ENCODE measurements at regions not wholly inside any gene's neighbourhood (a gene's known extent, or its start where the extent isn't known, plus 50 kb on each side); places are given as distances from the start of the nearest gene placed in this dataset.

- no peak for DNase-seq (ENCODE audit: low read depth in 1 of 2, low spot score in 1 of 2)
- TF ChIP-seq JUND (IDR thresholded peaks at IDR 0.05; ENCODE audit: low read depth), result no peak
- in situ Hi-C loops (cut with HindIII; ENCODE audit: low pct_unique_long_range_greater_than_20kb, low sequenced_read_pairs), result no loop called here
These were observed 223.9 kb upstream of the NR2F2 start for GRCh38 chr15:96106628-96107027.

- no peak for TF ChIP-seq JUND (IDR thresholded peaks at IDR 0.05; ENCODE audit: low read depth)
- in situ Hi-C loops (cut with HindIII; ENCODE audit: low pct_unique_long_range_greater_than_20kb, low sequenced_read_pairs), result no loop called here
- no peak for DNase-seq (ENCODE audit: low read depth in 1 of 2, low spot score in 1 of 2)
These were observed 222.6 kb upstream of the NR2F2 start for GRCh38 chr15:96107916-96108315.

- TF ChIP-seq JUND (IDR thresholded peaks at IDR 0.05; ENCODE audit: low read depth), result no peak
- in situ Hi-C loops (cut with HindIII; ENCODE audit: low pct_unique_long_range_greater_than_20kb, low sequenced_read_pairs), result no loop called here
- no peak for DNase-seq (ENCODE audit: low read depth in 1 of 2, low spot score in 1 of 2)
These were observed 222.1 kb upstream of the NR2F2 start for GRCh38 chr15:96108405-96108804.

GRCh38 chr15:96109820-96110219, 220.7 kb upstream of the NR2F2 start:
- no peak for DNase-seq (ENCODE audit: low read depth in 1 of 2, low spot score in 1 of 2)
- in situ Hi-C loops (cut with HindIII; ENCODE audit: low pct_unique_long_range_greater_than_20kb, low sequenced_read_pairs), result no loop called here
- TF ChIP-seq JUND (IDR thresholded peaks at IDR 0.05; ENCODE audit: low read depth), result no peak

- TF ChIP-seq JUND (IDR thresholded peaks at IDR 0.05; ENCODE audit: low read depth), result no peak
- in situ Hi-C loops (cut with HindIII; ENCODE audit: low pct_unique_long_range_greater_than_20kb, low sequenced_read_pairs), result no loop called here
- DNase-seq (ENCODE audit: low read depth in 1 of 2, low spot score in 1 of 2), result no peak
These were observed 218.5 kb upstream of the NR2F2 start for GRCh38 chr15:96112018-96112417.

GRCh38 chr15:96115642-96116041, 214.9 kb upstream of the NR2F2 start:
- no peak for DNase-seq (ENCODE audit: low read depth in 1 of 2, low spot score in 1 of 2)
- in situ Hi-C loops (cut with HindIII; ENCODE audit: low pct_unique_long_range_greater_than_20kb, low sequenced_read_pairs), result no loop called here
- TF ChIP-seq JUND (IDR thresholded peaks at IDR 0.05; ENCODE audit: low read depth), result no peak

- DNase-seq (ENCODE audit: low read depth in 1 of 2, low spot score in 1 of 2), result no peak
- in situ Hi-C loops (cut with HindIII; ENCODE audit: low pct_unique_long_range_greater_than_20kb, low sequenced_read_pairs), result no loop called here
- no peak for TF ChIP-seq JUND (IDR thresholded peaks at IDR 0.05; ENCODE audit: low read depth)
These were observed 213.2 kb upstream of the NR2F2 start for GRCh38 chr15:96117270-96117669.

- no peak for TF ChIP-seq JUND (IDR thresholded peaks at IDR 0.05; ENCODE audit: low read depth)
- in situ Hi-C loops (cut with HindIII; ENCODE audit: low pct_unique_long_range_greater_than_20kb, low sequenced_read_pairs), result no loop called here
- DNase-seq (ENCODE audit: low read depth in 1 of 2, low spot score in 1 of 2), result no peak
These were observed 210.8 kb upstream of the NR2F2 start for GRCh38 chr15:96119734-96120133.

- in situ Hi-C loops (cut with HindIII; ENCODE audit: low pct_unique_long_range_greater_than_20kb, low sequenced_read_pairs), result no loop called here
- no peak for TF ChIP-seq JUND (IDR thresholded peaks at IDR 0.05; ENCODE audit: low read depth)
- no peak for DNase-seq (ENCODE audit: low read depth in 1 of 2, low spot score in 1 of 2)
These were observed 209.2 kb upstream of the NR2F2 start for GRCh38 chr15:96121086-96121920.

- in situ Hi-C loops (cut with HindIII; ENCODE audit: low pct_unique_long_range_greater_than_20kb, low sequenced_read_pairs), result no loop called here
- no peak for TF ChIP-seq JUND (IDR thresholded peaks at IDR 0.05; ENCODE audit: low read depth)
- DNase-seq (ENCODE audit: low read depth in 1 of 2, low spot score in 1 of 2), result no peak
These were observed 208.1 kb upstream of the NR2F2 start for GRCh38 chr15:96122077-96123027.

GRCh38 chr15:96123028-96123400, 207.5 kb upstream of the NR2F2 start:
- no peak for DNase-seq (ENCODE audit: low read depth in 1 of 2, low spot score in 1 of 2)
- in situ Hi-C loops (cut with HindIII; ENCODE audit: low pct_unique_long_range_greater_than_20kb, low sequenced_read_pairs), result no loop called here
- TF ChIP-seq JUND (IDR thresholded peaks at IDR 0.05; ENCODE audit: low read depth), result no peak

GRCh38 chr15:96123630-96124187, 206.8 kb upstream of the NR2F2 start:
- TF ChIP-seq JUND (IDR thresholded peaks at IDR 0.05; ENCODE audit: low read depth), result no peak
- in situ Hi-C loops (cut with HindIII; ENCODE audit: low pct_unique_long_range_greater_than_20kb, low sequenced_read_pairs), result no loop called here
- no peak for DNase-seq (ENCODE audit: low read depth in 1 of 2, low spot score in 1 of 2)

- TF ChIP-seq JUND (IDR thresholded peaks at IDR 0.05; ENCODE audit: low read depth), result no peak
- in situ Hi-C loops (cut with HindIII; ENCODE audit: low pct_unique_long_range_greater_than_20kb, low sequenced_read_pairs), result no loop called here
- no peak for DNase-seq (ENCODE audit: low read depth in 1 of 2, low spot score in 1 of 2)
These were observed 206.1 kb upstream of the NR2F2 start for GRCh38 chr15:96124436-96124835.

All from T47D (cell line).